ENCODE measurements at regions not wholly inside any gene's neighbourhood (a gene's known extent, or its start where the extent isn't known, plus 50 kb on each side); places are given as distances from the start of the nearest gene placed in this dataset.

GRCh38 chr6:19906171-19906570, 69.0 kb downstream of the ID4 start:
- no peak for DNase-seq (ENCODE audit: low read depth)
- no peak for TF ChIP-seq CTCF (IDR thresholded peaks at IDR 0.05; ENCODE audit: low read depth, low read length, missing control alignments)
- no peak overlapping the region for H3K4me3 ChIP-seq (ENCODE audit: low read depth, low read length)

- no peak overlapping the region for H3K4me3 ChIP-seq (ENCODE audit: low read depth, low read length)
- no peak for DNase-seq (ENCODE audit: low read depth)
- TF ChIP-seq CTCF (IDR thresholded peaks at IDR 0.05; ENCODE audit: low read depth, low read length, missing control alignments) = no peak
Measured at GRCh38 chr6:19911223-19911622, 74.1 kb downstream of the ID4 start.

GRCh38 chr6:19918436-19918835, 81.3 kb downstream of the ID4 start:
- no peak overlapping the region for H3K4me3 ChIP-seq (ENCODE audit: low read depth, low read length)
- no peak for TF ChIP-seq CTCF (IDR thresholded peaks at IDR 0.05; ENCODE audit: low read depth, low read length, missing control alignments)
- no peak for DNase-seq (ENCODE audit: low read depth)

- TF ChIP-seq CTCF (IDR thresholded peaks at IDR 0.05; ENCODE audit: low read depth, low read length, missing control alignments) = no peak
Measured at GRCh38 chr6:19921786-19922185, 84.6 kb downstream of the ID4 start.

GRCh38 chr6:19925533-19925932, 88.4 kb downstream of the ID4 start:
- no peak for TF ChIP-seq CTCF (IDR thresholded peaks at IDR 0.05; ENCODE audit: low read depth, low read length, missing control alignments)
- H3K4me3 ChIP-seq (ENCODE audit: low read depth, low read length) = no peak overlapping the region
- no peak for DNase-seq (ENCODE audit: low read depth)

More at GRCh38 chr6:19921786-19922185, 84.6 kb downstream of the ID4 start:
- no peak for DNase-seq (ENCODE audit: low read depth)
- no peak overlapping the region for H3K4me3 ChIP-seq (ENCODE audit: low read depth, low read length)

- no peak for TF ChIP-seq CTCF (IDR thresholded peaks at IDR 0.05; ENCODE audit: low read depth, low read length, missing control alignments)
- H3K4me3 ChIP-seq (ENCODE audit: low read depth, low read length) = no peak overlapping the region
- no peak for DNase-seq (ENCODE audit: low read depth)
Measured at GRCh38 chr6:19928461-19928860, 91.3 kb downstream of the ID4 start.

GRCh38 chr6:19929312-19929711, 92.1 kb downstream of the ID4 start:
- H3K4me3 ChIP-seq (ENCODE audit: low read depth, low read length) = no peak overlapping the region
- TF ChIP-seq CTCF (IDR thresholded peaks at IDR 0.05; ENCODE audit: low read depth, low read length, missing control alignments) = no peak
- no peak for DNase-seq (ENCODE audit: low read depth)

All from GM12864 (cell line).